ENCODE measurements at regions not wholly inside any gene's neighbourhood (a gene's known extent, or its start where the extent isn't known, plus 50 kb on each side); places are given as distances from the start of the nearest gene placed in this dataset.

DNA sequence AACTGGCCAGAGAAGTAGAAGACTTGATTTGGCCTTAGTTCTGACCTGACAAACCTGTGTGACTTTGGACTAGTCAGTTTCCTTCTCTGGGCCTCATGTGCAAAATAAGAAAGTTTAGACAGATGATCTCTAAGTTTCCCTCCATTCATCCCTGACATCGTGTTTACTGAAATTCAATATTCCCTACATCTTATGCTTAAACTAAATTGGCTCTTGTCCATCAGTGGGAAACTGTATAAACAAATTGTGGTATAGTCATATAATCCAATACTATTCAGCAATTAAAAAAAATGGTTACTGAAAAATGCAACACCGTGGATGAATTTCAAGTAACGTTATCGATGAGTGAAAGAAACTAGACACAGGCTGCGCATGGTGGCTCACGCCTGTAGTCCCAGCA is 64.4 kb upstream of the HRH1 start:
- FAIRE-seq (no peak), DNase-seq (ENCODE audit: low spot score in 2 of 2) (no peak)

DNA sequence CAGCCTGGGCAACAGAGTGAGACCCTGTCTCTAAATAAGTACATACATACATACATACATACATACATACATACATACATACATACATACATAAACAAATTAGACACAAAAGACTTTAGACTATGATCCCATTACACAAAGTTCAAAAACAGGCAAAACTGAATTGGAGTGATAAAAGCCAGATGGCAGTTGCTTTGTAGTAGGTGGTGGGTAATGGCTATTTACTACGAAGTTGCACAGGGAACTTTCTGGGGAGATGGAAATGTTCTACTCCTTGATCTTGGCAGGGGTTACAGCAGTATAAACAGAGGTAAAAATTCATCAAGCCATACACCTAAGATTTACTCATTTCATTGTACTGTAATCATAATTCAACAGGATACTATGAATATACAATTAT is 63.7 kb upstream of the HRH1 start:
- FAIRE-seq (no peak), DNase-seq (ENCODE audit: low spot score in 2 of 2) (no peak)

DNA sequence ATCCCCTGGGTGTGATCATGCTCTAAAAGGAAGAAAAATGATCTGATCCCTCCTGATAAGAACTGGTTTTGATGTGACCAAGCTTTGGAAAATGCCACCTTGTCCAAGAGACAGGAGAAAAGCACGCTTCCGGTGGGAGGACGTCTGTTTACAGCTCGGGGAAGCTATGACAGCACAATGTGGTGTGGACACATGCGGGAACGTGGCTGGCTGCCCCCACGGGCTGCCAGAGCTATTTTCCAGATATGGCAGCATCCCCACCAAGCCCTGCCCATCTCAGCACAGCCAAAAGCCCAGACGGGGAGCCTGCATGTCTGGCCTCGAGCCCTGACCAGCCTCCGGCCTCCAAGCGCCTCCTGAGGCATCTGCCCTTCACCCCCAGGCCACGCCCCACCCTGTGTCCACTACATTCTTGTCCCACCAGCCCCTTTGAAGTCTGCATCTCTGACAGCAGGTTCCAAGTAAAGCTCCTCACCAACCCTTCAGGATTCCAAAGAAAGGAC is 63.2 kb upstream of the HRH1 start:
- FAIRE-seq (no peak), DNase-seq (ENCODE audit: low spot score in 2 of 2) (no peak)

DNA sequence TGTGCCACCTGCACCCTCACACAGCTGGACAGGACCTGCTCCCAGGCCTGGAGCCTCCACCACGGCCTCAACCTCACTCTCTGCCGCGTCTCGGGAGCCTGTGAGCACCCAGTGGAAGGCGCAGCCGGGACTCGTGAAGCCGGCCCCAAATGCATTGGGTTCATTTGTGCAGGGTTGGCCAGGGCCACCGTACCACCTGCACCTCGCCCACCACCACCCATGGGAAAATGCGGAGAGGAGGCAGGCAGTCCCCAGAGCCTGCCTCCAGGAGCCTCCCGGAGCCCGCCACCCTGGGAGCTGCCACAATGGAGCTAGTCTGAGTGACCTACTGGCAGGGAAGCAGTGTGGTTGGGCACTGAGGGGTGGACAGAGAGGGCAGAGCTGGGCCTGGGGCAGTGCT is 62.5 kb upstream of the HRH1 start:
- FAIRE-seq (no peak), DNase-seq (ENCODE audit: low spot score in 2 of 2) (no peak)

DNA sequence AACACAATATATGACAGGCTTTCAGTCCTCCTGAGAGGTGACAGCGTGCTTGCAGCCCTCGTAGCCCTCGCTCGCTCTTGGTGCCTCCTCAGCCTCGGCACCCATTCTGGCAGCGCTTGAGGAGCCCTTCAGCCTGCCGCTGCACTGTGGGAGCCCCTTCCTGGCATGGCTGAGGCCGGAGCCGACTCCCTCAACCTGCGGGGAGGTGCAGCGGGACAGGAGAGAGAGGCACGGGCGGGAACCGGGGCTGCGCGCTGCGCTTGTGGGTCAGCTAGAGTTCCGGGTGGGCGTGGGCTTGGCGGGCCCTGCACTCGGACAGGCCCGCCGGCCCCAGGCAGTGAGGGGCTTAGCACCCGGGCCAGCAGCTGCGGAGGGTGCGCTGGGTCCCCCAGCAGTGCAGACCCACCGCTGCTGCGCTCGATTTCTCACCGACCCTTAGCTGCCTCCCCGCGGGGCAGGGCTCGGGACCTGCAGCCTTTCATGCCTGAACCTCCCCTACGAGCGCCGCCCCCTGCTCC is 60.4 kb upstream of the HRH1 start:
- no peak for DNase-seq (ENCODE audit: low spot score in 2 of 2)
- FAIRE-seq, result no peak

DNA sequence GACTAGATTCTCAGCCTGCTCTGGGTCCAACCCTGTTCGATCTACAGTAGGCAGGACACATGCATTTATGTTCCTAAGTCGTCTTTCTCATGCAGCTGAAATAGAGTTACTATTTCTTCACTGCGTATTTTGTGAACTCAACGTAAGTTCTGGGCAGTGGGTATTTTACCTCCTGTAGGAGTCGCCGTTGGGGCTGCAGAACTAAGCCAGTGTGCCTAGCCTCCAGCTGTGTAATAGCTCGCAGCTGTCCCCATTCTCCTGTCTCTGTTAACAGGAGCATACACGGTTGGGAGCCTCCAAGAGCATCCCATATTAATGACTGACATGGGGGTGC is 58.4 kb upstream of the HRH1 start:
- DNase-seq (ENCODE audit: low spot score in 2 of 2) (no peak), FAIRE-seq (no peak)

DNA sequence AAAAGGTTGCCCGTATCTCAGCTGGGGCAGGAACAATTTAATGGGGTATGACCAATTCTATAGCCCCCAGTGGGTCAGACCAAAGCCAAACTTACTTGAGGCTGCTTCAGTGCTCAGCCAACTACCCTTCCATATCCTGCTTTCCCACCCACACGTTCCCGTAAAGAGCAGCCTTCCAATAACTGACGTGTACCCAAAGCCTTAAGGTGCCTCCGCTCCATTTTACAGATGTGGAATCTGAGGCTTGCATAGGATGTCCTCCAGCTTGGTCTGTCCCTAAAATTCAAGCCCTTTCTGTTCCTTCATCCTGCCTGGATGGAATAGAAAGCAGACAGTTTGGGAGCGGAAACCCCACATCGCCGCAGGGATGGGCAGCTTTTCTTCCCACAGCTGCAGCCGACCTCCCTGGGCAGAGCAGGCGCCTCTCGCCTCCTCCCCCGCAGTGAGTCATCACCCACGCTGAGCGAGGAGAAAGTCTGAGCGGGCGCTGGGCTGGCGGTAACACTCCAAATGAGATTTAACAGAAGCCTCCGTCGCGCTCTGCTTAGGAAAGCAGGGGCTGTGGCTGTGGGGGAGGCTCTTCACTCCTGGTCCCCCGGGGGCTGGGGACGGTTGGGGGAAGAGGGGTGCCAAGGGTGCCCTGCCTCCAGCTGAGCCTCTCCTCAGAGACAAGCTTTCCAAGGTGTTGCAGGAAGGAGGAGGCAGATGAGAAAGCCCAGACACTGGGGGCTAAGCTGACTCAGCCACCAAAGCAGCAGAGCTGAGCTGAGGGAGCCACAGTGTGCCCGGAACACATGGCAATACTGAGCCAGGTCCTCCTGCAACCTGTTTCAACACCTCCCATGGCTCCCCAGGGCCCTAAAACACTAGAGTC is 57.8 kb upstream of the HRH1 start:
- FAIRE-seq (no peak), DNase-seq (ENCODE audit: low spot score in 2 of 2) (peak; percentile 36 to 78)

DNA sequence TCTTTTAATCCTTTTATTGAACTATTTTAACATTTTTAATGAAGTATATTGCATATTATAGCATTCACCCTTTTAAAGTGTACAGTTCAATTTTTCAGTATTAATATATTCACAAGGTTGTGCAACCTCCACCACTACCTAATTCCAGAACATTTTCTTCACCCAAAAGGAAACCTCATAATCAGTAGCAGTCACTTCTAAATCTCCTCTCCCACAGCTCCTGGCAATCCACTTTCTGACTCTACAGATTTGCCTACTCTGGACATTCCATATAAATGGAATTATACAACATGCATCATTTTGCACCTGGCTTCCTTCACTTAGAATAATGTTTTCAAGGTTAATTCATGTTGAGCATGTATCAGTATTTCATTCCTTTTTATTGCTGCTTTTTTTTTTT is 55.0 kb upstream of the HRH1 start:
- FAIRE-seq (no peak), DNase-seq (ENCODE audit: low spot score in 2 of 2) (no peak)
